BJ (cell line): ENCODE measurements at regions not wholly inside any gene's neighbourhood (a gene's known extent, or its start where the extent isn't known, plus 50 kb on each side); places are given as distances from the start of the nearest gene placed in this dataset.

Experiments used
- CTCF ChIA-PET: fragments of 350-600 bp; formaldehyde crosslinking; extraction: SDS; loops from one replicate; lab custom pipeline; 2021; ENCODE audit warnings: antibody characterized with exemption, inconsistent platforms; lab: Yijun Ruan, JAX
- POLR2A ChIA-PET: fragments of 300-600 bp; sonication (Branson Sonifier 250); formaldehyde crosslinking; extraction: SDS; loops from one replicate; lab custom pipeline; 2021; ENCODE audit warnings: antibody characterized with exemption; lab: Charles Lee
- DNase-seq: peaks from one replicate; pipeline ENCODE4 v3.0.0-alpha.2; 2011; ENCODE audit warnings: low read depth
- H3K27me3 ChIP-seq: 2 replicates; pipeline ENCODE4 v1.6.0; 2011; ENCODE audit warnings: low read length; ENCODE audit not compliant: control insufficient read depth, insufficient read depth
- H3K36me3 ChIP-seq: 2 replicates; pipeline ENCODE4 v1.5.1; 2011; ENCODE audit warnings: low read length; ENCODE audit not compliant: control insufficient read depth, insufficient read depth
- H3K4me3 ChIP-seq: 2 replicates; pipeline ENCODE4 v1.5.1; 2011; ENCODE audit warnings: low read depth, mild to moderate bottlenecking, control low read depth, low read length
- CTCF ChIP-seq: IDR thresholded peaks from 2 replicates; pipeline ENCODE4 v1.5.1; 2011; ENCODE audit warnings: low read depth, mild to moderate bottlenecking, control low read depth, inconsistent platforms, low read length, moderate library complexity; ENCODE audit not compliant: insufficient read depth

GRCh38 chrX:81708487-81708886, 506.6 kb downstream of the SH3BGRL start:
- Histone ChIP-seq H3K27me3 (no peaks in the 10 kb centered on the region), H3K36me3 (no peaks in the 10 kb centered on the region), H3K4me3 (no peak overlapping the region)
- POLR2A ChIA-PET = no interaction called here
- no peak for DNase-seq
- CTCF ChIA-PET = no interaction called here
- TF ChIP-seq CTCF = no peak

- POLR2A ChIA-PET = no interaction called here
- H3K36me3 ChIP-seq = no peaks in the 10 kb centered on the region
- H3K4me3 ChIP-seq = no peak overlapping the region
- CTCF ChIA-PET = no interaction called here
- no peak for TF ChIP-seq CTCF
- DNase-seq = no peak
- H3K27me3 ChIP-seq = no peaks in the 10 kb centered on the region
Measured at GRCh38 chrX:81728622-81729021, 526.7 kb downstream of the SH3BGRL start.

DNA sequence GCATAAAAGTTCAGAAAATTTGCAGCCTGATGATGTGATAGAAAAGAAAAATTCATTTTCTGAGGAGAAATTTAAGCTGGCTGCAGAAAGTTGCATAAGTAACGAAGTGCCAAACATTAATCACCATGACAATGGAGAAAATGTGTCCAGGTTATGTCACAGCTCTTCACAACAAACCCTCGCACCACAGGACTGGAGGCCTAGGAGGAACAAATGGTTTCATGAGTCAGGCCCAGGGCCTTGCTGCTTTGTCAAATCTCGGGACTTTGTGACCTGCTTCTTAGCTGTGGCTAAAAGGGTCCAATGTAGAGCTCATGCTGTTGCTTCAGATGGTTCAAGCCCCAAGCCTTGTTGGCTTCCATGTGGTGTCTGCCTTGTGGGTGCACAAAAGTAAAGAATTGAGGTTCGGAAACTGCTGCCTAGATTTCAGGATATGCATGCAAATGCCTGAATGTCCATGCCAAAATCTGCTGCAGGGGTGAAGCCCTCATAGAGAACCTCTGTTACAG, 527.4 kb downstream of the SH3BGRL start:
- Histone ChIP-seq H3K36me3 (no peaks in the 10 kb centered on the region), H3K4me3 (no peak overlapping the region), H3K27me3 (no peaks in the 10 kb centered on the region)
- CTCF ChIA-PET = no interaction called here
- DNase-seq = no peak
- no peak for TF ChIP-seq CTCF
- POLR2A ChIA-PET = no interaction called here

DNA sequence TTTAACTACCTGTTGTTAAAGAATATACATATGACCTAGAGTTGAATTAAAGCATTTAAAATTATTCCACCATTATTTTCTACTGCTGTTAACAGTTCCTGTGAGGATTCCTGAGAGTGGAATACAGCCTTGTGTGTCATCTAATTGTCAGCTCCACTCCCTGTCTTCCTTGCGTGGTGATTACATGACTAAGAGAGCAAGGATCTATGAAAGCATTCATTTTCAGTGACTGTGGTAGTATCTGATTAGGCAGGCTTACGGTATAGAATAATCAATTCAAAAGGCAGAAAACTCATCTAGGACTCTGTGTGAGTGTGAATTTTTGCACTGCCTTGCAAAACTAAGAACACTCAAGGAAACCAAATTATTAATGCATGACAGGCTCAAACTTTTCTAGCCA, 577.8 kb downstream of the SH3BGRL start:
- Histone ChIP-seq H3K4me3 (no peak overlapping the region), H3K36me3 (no peaks in the 10 kb centered on the region), H3K27me3 (no peaks in the 10 kb centered on the region)
- CTCF ChIA-PET = no interaction called here
- no peak for TF ChIP-seq CTCF
- POLR2A ChIA-PET = no interaction called here
- no peak for DNase-seq

- ChIA-PET CTCF (no interaction called here), POLR2A (no interaction called here)
- no peak overlapping the region for H3K4me3 ChIP-seq
- no peaks in the 10 kb centered on the region for H3K27me3 ChIP-seq
- no peaks in the 10 kb centered on the region for H3K36me3 ChIP-seq
- DNase-seq = no peak
- TF ChIP-seq CTCF = no peak
Measured at GRCh38 chrX:81791086-81791485, 589.2 kb downstream of the SH3BGRL start.
